SU-DHL-6 (cell line): ENCODE measurements at regions not wholly inside any gene's neighbourhood (a gene's known extent, or its start where the extent isn't known, plus 50 kb on each side); places are given as distances from the start of the nearest gene placed in this dataset.

ENCODE experiments used
- H2AFZ ChIP-seq: fragments of 200-600 bp; sonication (generic); 2 replicates; pipeline ENCODE4 v1.6.1; 2014; ENCODE audit warnings: low read depth, mild to moderate bottlenecking, moderate library complexity, mixed read lengths, antibody characterized with exemption, low read length; ENCODE audit not compliant: severe bottlenecking
- H3F3A ChIP-seq: fragments of 200-600 bp; shearing (Covaris generic); 2 replicates; pipeline ENCODE4 v1.6.0; 2016; ENCODE audit warnings: antibody characterized with exemption, mild to moderate bottlenecking; ENCODE audit not compliant: insufficient read depth
- H3K27ac ChIP-seq: fragments of 200-600 bp; sonication (generic); 2 replicates; pipeline ENCODE4 v1.5.1; 2016; ENCODE audit warnings: low read depth, mild to moderate bottlenecking, low read length, moderate library complexity, mixed read lengths
- H3K27me3 ChIP-seq: fragments of 200-600 bp; sonication (generic), shearing (Covaris generic); 2 replicates; pipeline ENCODE4 v1.6.0; 2014; ENCODE audit warnings: mild to moderate bottlenecking, low read length
- H3K36me3 ChIP-seq: fragments of 200-600 bp; sonication (generic); 2 replicates; pipeline ENCODE4 v1.6.1; 2014; ENCODE audit warnings: mild to moderate bottlenecking, low read length, mixed read lengths
- H3K4me2 ChIP-seq: fragments of 300-600, 200-600 bp; shearing (Covaris generic), sonication (generic); 2 replicates; pipeline ENCODE4 v1.6.0; 2014; ENCODE audit warnings: low read length, low read depth, mild to moderate bottlenecking; ENCODE audit not compliant: poor library complexity, severe bottlenecking
- H3K4me3 ChIP-seq: fragments of 200-600 bp; sonication (generic); 2 replicates; pipeline ENCODE4 v1.5.1; 2014; ENCODE audit warnings: antibody characterized with exemption, low read length, mild to moderate bottlenecking, mixed read lengths; ENCODE audit not compliant: insufficient read depth, poor library complexity, severe bottlenecking
- H3K79me2 ChIP-seq: fragments of 200-600 bp; sonication (generic); 2 replicates; pipeline ENCODE4 v1.6.1; 2014; ENCODE audit warnings: mild to moderate bottlenecking, low read length, moderate library complexity; ENCODE audit not compliant: insufficient read depth
- H3K9ac ChIP-seq: fragments of 200-600 bp; sonication (generic); 2 replicates; pipeline ENCODE4 v1.7.0; 2014; ENCODE audit warnings: mild to moderate bottlenecking, low read length
- H3K9me2 ChIP-seq: fragments of 200-600 bp; sonication (generic); replicated peaks from 2 replicates; pipeline ENCODE4 v1.6.1; 2014; ENCODE audit warnings: low read length; ENCODE audit not compliant: insufficient read depth
- H3K9me3 ChIP-seq: fragments of 200-600 bp; sonication (generic); 2 replicates; pipeline ENCODE4 v1.6.1; 2014; ENCODE audit warnings: low read length, mixed read lengths; ENCODE audit not compliant: insufficient read depth
- H4K20me1 ChIP-seq: fragments of 200-600 bp; sonication (generic); 2 replicates; pipeline ENCODE4 v1.6.1; 2014; ENCODE audit warnings: low read depth, mild to moderate bottlenecking, antibody characterized with exemption, low read length, moderate library complexity, mixed read lengths
- EZH2phosphoT487 ChIP-seq: fragments of 200-600 bp; sonication (generic), shearing (Covaris generic); conservative IDR thresholded peaks from 2 replicates; pipeline ENCODE4 v1.6.1; 2018; ENCODE audit warnings: mild to moderate bottlenecking, antibody characterized with exemption, low read length, moderate library complexity, mixed read lengths
- TF ChIP-seq, protein P1 (sequence below): fragments of 200-600 bp; sonication (generic); IDR thresholded peaks from one replicate; pipeline ENCODE4 v1.5.1; 2017; ENCODE audit warnings: antibody characterized with exemption, mild to moderate bottlenecking, low read length, moderate library complexity; ENCODE audit not compliant: insufficient read depth, poor library complexity, severe bottlenecking

DNA sequence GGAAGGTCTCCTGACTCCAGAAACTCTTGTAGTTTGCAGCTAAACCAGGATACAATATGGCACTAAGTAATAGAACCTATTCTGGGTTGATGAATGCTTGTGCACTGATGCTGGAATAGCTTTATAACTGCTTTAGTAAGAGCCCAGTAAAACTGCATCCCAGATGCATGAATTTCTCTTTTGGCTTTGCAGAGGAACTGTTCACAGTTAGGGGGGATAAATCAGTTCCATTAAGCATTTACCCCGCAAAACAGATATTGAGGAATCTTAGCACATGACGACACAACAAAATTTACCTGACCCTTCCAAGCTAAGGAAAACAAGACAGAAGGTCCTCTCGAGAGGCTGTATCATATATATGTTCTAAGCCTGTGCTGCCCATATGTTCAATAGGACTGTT, 457.4 kb downstream of the FOXG1 start:
- no peaks in the 10 kb centered on the region for H4K20me1 ChIP-seq
- H2AFZ ChIP-seq, result no peak overlapping the region
- no peak overlapping the region for H3K4me3 ChIP-seq
- TF ChIP-seq, protein P1, sequence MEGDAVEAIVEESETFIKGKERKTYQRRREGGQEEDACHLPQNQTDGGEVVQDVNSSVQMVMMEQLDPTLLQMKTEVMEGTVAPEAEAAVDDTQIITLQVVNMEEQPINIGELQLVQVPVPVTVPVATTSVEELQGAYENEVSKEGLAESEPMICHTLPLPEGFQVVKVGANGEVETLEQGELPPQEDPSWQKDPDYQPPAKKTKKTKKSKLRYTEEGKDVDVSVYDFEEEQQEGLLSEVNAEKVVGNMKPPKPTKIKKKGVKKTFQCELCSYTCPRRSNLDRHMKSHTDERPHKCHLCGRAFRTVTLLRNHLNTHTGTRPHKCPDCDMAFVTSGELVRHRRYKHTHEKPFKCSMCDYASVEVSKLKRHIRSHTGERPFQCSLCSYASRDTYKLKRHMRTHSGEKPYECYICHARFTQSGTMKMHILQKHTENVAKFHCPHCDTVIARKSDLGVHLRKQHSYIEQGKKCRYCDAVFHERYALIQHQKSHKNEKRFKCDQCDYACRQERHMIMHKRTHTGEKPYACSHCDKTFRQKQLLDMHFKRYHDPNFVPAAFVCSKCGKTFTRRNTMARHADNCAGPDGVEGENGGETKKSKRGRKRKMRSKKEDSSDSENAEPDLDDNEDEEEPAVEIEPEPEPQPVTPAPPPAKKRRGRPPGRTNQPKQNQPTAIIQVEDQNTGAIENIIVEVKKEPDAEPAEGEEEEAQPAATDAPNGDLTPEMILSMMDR, result no peak
- no peak for TF ChIP-seq EZH2phosphoT487
- no peak overlapping the region for H3K27ac ChIP-seq
- H3K9me3 ChIP-seq, result no peaks in the 10 kb centered on the region
- no peaks in the 10 kb centered on the region for H3F3A ChIP-seq
- H3K9me2 ChIP-seq, result no peaks in the 10 kb centered on the region
- H3K79me2 ChIP-seq, result no peaks in the 10 kb centered on the region
- no peaks in the 10 kb centered on the region for H3K36me3 ChIP-seq
- H3K4me2 ChIP-seq, result no peak overlapping the region
- no peak overlapping the region for H3K9ac ChIP-seq
- H3K27me3 ChIP-seq, result no peaks in the 10 kb centered on the region

GRCh38 chr14:29227631-29228030, 461.0 kb downstream of the FOXG1 start:
- Histone ChIP-seq H3K27ac (no peak overlapping the region), H2AFZ (no peak overlapping the region), H3K9me2 (no peaks in the 10 kb centered on the region), H3K27me3 (no peaks in the 10 kb centered on the region), H3K4me3 (no peak overlapping the region), H3K9me3 (no peaks in the 10 kb centered on the region), H3K9ac (no peak overlapping the region), H3K36me3 (no peaks in the 10 kb centered on the region), H4K20me1 (no peaks in the 10 kb centered on the region), H3F3A (no peaks in the 10 kb centered on the region), H3K79me2 (no peaks in the 10 kb centered on the region), H3K4me2 (no peak overlapping the region)
- no peak for TF ChIP-seq EZH2phosphoT487
- TF ChIP-seq, protein P1, result no peak

DNA sequence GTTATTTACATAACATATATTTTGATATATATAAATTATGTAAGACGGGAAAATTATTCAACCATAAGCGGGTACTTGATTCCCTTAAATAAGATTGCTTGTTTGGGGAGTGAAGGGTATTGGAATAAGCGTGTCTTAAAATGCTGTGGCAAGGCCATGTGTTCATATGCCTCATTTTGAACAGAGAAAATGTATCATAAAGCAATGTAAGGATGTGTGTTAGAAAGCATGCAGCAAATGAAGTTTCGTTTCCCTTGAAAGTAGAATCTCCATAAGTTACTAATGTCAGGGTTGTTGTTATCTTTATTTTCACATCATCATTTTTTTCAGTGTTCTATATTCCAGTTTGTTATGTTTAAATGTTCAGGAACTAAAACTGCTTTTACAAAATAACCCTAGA, 465.6 kb downstream of the FOXG1 start:
- no peak for TF ChIP-seq EZH2phosphoT487
- TF ChIP-seq, protein P1, result no peak
- Histone ChIP-seq H3F3A (no peaks in the 10 kb centered on the region), H3K4me2 (no peak overlapping the region), H2AFZ (no peak overlapping the region), H3K27me3 (no peaks in the 10 kb centered on the region), H3K4me3 (no peak overlapping the region), H3K79me2 (no peaks in the 10 kb centered on the region), H3K36me3 (no peaks in the 10 kb centered on the region), H3K27ac (no peak overlapping the region), H3K9me3 (no peaks in the 10 kb centered on the region), H3K9ac (no peak overlapping the region), H3K9me2 (no peaks in the 10 kb centered on the region), H4K20me1 (no peaks in the 10 kb centered on the region)
